ENCODE measurements at regions not wholly inside any gene's neighbourhood (a gene's known extent, or its start where the extent isn't known, plus 50 kb on each side); places are given as distances from the start of the nearest gene placed in this dataset.

DNA sequence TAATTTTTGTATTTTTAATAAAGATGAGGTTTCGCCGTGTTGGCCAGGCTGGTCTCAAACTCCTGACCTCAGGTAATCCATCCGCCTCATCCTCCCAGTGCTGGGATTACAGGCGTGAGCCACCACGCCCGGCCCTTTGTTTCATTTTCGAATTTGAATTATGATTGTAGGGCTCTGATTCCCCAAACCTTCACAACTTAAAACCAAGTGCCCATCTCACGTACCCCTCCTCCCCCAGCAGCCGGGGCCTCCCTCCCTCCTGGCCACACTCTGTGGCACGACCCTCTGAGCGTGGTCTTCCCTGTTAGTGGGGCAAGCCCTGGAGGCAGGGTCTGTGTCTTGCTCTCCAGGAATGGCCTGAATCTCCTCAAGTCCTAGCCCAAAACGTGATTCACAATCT is 166.5 kb downstream of the ASB1 start:
- Histone ChIP-seq H3K27ac (replicated peaks) (no peak overlapping the region), H3K27me3 (ENCODE audit: insufficient read depth, poor library complexity, severe bottlenecking) (no peaks in the 10 kb centered on the region), H3K4me3 (replicated peaks; ENCODE audit: insufficient read depth, low read length) (no peak overlapping the region)
- no peak for TF ChIP-seq REST (IDR thresholded peaks at IDR 0.05; ENCODE audit: insufficient replicate concordance, low read depth)
- no peak for TF ChIP-seq CTCF (IDR thresholded peaks at IDR 0.05; ENCODE audit: insufficient read depth, low read length)
- TF ChIP-seq GABPA (IDR thresholded peaks at IDR 0.05; ENCODE audit: low read depth) = no peak
- no peak for TF ChIP-seq POLR2AphosphoS5 (IDR thresholded peaks at IDR 0.05; ENCODE audit: low read depth)
- TF ChIP-seq SPI1 (IDR thresholded peaks at IDR 0.05; ENCODE audit: borderline replicate concordance, low read depth) = no peak
- no peak for DNase-seq (ENCODE audit: low read depth in 1 of 2, low spot score in 1 of 2)

DNA sequence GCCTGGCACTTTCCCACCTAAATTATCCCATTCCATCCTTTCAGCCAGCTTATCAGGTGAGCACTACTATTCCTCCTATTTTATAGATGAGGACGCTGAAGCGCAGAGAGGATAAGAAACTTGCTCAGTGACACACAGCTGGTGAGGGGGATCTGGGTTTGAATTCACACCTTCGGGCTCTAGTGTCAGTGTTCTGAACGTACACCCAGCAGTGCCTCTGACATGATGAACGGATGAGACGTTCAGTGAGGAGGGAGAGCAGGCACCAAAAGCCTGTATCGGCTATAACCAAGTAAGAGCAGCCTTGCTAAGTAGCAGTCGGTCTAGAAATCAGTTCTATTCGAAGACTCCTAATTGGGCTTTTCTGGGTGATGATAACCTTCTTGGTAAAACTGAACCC is 167.0 kb downstream of the ASB1 start:
- H3K4me3 ChIP-seq (replicated peaks; ENCODE audit: insufficient read depth, low read length) = no peak overlapping the region
- no peaks in the 10 kb centered on the region for H3K27me3 ChIP-seq (ENCODE audit: insufficient read depth, poor library complexity, severe bottlenecking)
- no peak for DNase-seq (ENCODE audit: low read depth in 1 of 2, low spot score in 1 of 2)
- TF ChIP-seq GABPA (IDR thresholded peaks at IDR 0.05; ENCODE audit: low read depth) (no peak), SPI1 (IDR thresholded peaks at IDR 0.05; ENCODE audit: borderline replicate concordance, low read depth) (no peak), POLR2AphosphoS5 (IDR thresholded peaks at IDR 0.05; ENCODE audit: low read depth) (no peak), REST (IDR thresholded peaks at IDR 0.05; ENCODE audit: insufficient replicate concordance, low read depth) (no peak), CTCF (IDR thresholded peaks at IDR 0.05; ENCODE audit: insufficient read depth, low read length) (no peak)
- no peak overlapping the region for H3K27ac ChIP-seq (replicated peaks)

DNA sequence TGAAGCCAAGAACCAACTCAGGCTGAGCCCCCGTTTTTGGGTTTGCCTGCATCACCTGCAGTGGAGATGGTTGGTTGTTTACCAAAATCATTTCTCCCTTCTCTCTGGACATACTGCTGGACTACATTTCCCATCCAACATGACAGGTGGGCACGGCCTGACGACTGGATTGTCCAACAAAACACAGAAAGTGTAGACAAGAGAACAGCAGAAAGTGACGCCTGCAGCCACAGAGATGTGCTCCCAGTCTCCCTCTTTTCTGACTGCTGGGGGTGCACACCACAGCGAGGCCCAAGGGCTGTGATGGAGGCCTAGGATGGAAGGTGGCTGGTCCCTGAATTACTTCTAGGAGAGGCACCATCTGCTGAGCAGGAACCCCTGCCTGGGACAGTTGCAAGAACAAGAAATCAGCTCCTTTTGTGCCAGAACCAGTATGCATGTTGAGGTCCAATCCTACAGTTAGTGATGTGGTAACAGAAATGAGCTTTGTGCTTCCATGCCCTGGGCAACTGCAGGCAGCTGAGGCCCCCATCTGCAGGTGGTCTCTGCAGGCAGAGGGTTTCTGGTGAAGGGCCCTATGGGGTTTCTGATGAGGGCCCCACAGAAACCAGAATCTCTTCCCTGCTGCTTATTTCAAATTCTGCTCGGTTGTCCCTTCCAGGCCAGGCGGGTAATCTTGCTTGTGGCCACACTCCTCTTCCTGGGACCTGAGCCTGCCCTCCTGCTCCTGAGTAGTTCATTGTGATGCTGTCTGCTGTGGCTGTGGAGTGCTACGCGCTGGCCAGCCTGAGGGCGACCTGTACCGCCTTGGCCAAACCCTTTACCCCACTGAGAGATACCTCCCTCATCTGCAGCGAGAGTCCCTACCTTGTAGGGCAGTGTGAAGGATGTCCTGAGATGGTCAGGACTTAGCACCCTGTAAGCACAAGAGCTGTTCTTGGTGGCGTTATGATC is 168.3 kb downstream of the ASB1 start:
- no peak overlapping the region for H3K27ac ChIP-seq (replicated peaks)
- TF ChIP-seq REST (IDR thresholded peaks at IDR 0.05; ENCODE audit: insufficient replicate concordance, low read depth) = no peak
- TF ChIP-seq GABPA (IDR thresholded peaks at IDR 0.05; ENCODE audit: low read depth) = no peak
- TF ChIP-seq CTCF (IDR thresholded peaks at IDR 0.05; ENCODE audit: insufficient read depth, low read length) = no peak
- no peak for TF ChIP-seq POLR2AphosphoS5 (IDR thresholded peaks at IDR 0.05; ENCODE audit: low read depth)
- no peak for TF ChIP-seq SPI1 (IDR thresholded peaks at IDR 0.05; ENCODE audit: borderline replicate concordance, low read depth)
- no peaks in the 10 kb centered on the region for H3K27me3 ChIP-seq (ENCODE audit: insufficient read depth, poor library complexity, severe bottlenecking)
- H3K4me3 ChIP-seq (replicated peaks; ENCODE audit: insufficient read depth, low read length) = no peak overlapping the region
- DNase-seq (ENCODE audit: low read depth in 1 of 2, low spot score in 1 of 2) = no peak

Measured in HL-60 (cell line).